ENCODE measurements at regions not wholly inside any gene's neighbourhood (a gene's known extent, or its start where the extent isn't known, plus 50 kb on each side); places are given as distances from the start of the nearest gene placed in this dataset.

- TF ChIP-seq POLR2A (IDR thresholded peaks at IDR 0.05) (no peak), CTCF (IDR thresholded peaks at IDR 0.05) (no peak)
- no peak overlapping the region for H3K27ac ChIP-seq
- 91 to 95% methylated on average over 2 of the region's 2 CpGs for WGBS, 2 donors
- no peak overlapping the region for H3K4me3 ChIP-seq
- peaks cover 18% of the 10 kb centered on the region for H3K4me1 ChIP-seq
- intact Hi-C loops (cut with DNase I; ENCODE audit: low total_unique reads), result no loop called here
- H3K9me3 ChIP-seq, result no peaks in the 10 kb centered on the region
- no peaks in the 10 kb centered on the region for H3K27me3 ChIP-seq
- no peak for DNase-seq
- H3K36me3 ChIP-seq (ENCODE audit: low read depth, missing control alignments), result no peaks in the 10 kb centered on the region
Observed at GRCh38 chr1:94592571-94592920, 51.0 kb upstream of the F3 start.

- H3K36me3 ChIP-seq (ENCODE audit: low read depth, missing control alignments), result no peaks in the 10 kb centered on the region
- H3K4me3 ChIP-seq, result no peak overlapping the region
- no peaks in the 10 kb centered on the region for H3K9me3 ChIP-seq
- H3K4me1 ChIP-seq, result peaks cover 18% of the 10 kb centered on the region
- intact Hi-C loops (cut with DNase I; ENCODE audit: low total_unique reads), result no loop called here
- no peak for DNase-seq
- no peak overlapping the region for H3K27ac ChIP-seq
- TF ChIP-seq CTCF (IDR thresholded peaks at IDR 0.05), result no peak
- TF ChIP-seq POLR2A (IDR thresholded peaks at IDR 0.05), result no peak
- WGBS, 2 donors, result 90 to 92% methylated on average over 7 of the region's 7 CpGs
- H3K27me3 ChIP-seq, result no peaks in the 10 kb centered on the region
Observed at GRCh38 chr1:94591823-94592570, 50.4 kb upstream of the F3 start.

MicroRNA genes in the stretch of these regions (microRNA counts, 767-probe panel; counts per million panel counts)
- 0 to 152 counts per million in 2 donors for microRNA hsa-miR-378g

Small RNA genes in the stretch of these regions (microRNA-seq; reads per million reads assigned to microRNA genes)
- 0 reads per million in 2 donors for gene MIR378G (ENCODE audit: borderline number of aligned reads in 2 of 2, borderline replicate concordance in 1 of 2)

Small RNA genes in the stretch of these regions (small RNA-seq; reads per million reads assigned to genes)
- gene MIR378G, result 0 reads per million in 2 donors

Measured in testis (tissue), 2 donors.